ENCODE measurements at regions not wholly inside any gene's neighbourhood (a gene's known extent, or its start where the extent isn't known, plus 50 kb on each side); places are given as distances from the start of the nearest gene placed in this dataset.

DNA sequence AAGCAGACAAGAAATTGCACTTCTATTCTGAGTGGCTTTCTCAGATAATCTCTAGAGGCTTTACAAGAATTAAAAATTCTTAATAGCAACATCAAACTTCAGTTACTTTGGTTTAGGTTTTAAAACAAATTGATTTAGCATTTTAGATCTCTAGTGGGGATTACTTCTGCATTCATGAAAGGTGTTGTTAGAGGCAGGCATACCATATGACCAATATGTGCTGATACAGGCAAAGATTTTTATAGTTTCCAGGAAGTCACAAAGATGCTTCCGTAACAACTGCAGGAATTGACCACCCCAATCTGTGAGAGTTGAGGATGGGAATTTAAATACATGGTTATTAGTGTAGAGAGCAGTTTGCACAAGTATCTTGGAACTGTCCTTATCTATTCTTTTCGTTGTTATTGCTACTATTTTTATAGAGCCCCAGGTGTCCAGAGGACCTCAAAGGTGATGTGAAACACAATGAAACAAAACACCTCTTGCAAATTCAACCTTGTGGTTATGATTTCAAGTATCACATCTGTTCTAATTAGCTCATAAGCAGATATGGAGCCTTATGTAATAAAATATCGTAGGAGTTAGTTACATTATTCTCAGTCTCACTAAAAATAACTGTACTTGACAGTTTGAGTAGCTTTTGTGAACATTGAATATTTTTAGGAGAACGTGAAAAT lies 512.7 kb upstream of the ADGRL4 start:
- TF ChIP-seq, protein P1, sequence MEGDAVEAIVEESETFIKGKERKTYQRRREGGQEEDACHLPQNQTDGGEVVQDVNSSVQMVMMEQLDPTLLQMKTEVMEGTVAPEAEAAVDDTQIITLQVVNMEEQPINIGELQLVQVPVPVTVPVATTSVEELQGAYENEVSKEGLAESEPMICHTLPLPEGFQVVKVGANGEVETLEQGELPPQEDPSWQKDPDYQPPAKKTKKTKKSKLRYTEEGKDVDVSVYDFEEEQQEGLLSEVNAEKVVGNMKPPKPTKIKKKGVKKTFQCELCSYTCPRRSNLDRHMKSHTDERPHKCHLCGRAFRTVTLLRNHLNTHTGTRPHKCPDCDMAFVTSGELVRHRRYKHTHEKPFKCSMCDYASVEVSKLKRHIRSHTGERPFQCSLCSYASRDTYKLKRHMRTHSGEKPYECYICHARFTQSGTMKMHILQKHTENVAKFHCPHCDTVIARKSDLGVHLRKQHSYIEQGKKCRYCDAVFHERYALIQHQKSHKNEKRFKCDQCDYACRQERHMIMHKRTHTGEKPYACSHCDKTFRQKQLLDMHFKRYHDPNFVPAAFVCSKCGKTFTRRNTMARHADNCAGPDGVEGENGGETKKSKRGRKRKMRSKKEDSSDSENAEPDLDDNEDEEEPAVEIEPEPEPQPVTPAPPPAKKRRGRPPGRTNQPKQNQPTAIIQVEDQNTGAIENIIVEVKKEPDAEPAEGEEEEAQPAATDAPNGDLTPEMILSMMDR (IDR thresholded peaks at IDR 0.05), result no peak
- TF ChIP-seq POLR2A (IDR thresholded peaks at IDR 0.05), result no peak
